Stimulated activated naive B cell treated with anti-CD40 and anti-IgM and Interleukin-4, amounts not matched to agents 10 μg/mL and 1 μg/mL and 100 μg/mL, for 72 hours (primary cell): ENCODE measurements at regions not wholly inside any gene's neighbourhood (a gene's known extent, or its start where the extent isn't known, plus 50 kb on each side); places are given as distances from the start of the nearest gene placed in this dataset.

Source experiments
- ATAC-seq, 2 donors: fragments of 150-1000 bp; cut with Tn5 transposase; replicated peaks; 2 replicates each; pipeline ENCODE4 v1.10.0; 2021; ENCODE audit warnings: moderate library complexity in 1 of 2
- DNase-seq: peaks from one replicate; pipeline ENCODE4 v3.0.0; 2021
- H3K27ac Mint-ChIP-seq: one replicate; pipeline ENCODE4 v1.8.0; 2022; ENCODE audit warnings: mild to moderate bottlenecking, mixed read lengths
- H3K27me3 Mint-ChIP-seq, 2 donors: one replicate each; pipeline ENCODE4 v1.8.0; 2022; ENCODE audit warnings: mixed read lengths in 2 of 2
- H3K36me3 Mint-ChIP-seq, 2 donors: one replicate each; pipeline ENCODE4 v1.8.0; 2022; ENCODE audit warnings: mixed read lengths in 2 of 2, mild to moderate bottlenecking in 1 of 2
- H3K4me1 Mint-ChIP-seq, 2 donors: one replicate each; pipeline ENCODE4 v1.8.0; 2022; ENCODE audit warnings: mixed read lengths in 2 of 2, mild to moderate bottlenecking in 1 of 2
- H3K4me3 Mint-ChIP-seq, 2 donors: one replicate each; pipeline ENCODE4 v1.8.0; 2022; ENCODE audit warnings: mild to moderate bottlenecking in 2 of 2, mixed read lengths in 2 of 2, moderate library complexity in 1 of 2
- H3K9me3 Mint-ChIP-seq, 2 donors: one replicate each; pipeline ENCODE4 v1.8.0; 2022; ENCODE audit warnings: mixed read lengths in 2 of 2, mild to moderate bottlenecking in 1 of 2

DNA sequence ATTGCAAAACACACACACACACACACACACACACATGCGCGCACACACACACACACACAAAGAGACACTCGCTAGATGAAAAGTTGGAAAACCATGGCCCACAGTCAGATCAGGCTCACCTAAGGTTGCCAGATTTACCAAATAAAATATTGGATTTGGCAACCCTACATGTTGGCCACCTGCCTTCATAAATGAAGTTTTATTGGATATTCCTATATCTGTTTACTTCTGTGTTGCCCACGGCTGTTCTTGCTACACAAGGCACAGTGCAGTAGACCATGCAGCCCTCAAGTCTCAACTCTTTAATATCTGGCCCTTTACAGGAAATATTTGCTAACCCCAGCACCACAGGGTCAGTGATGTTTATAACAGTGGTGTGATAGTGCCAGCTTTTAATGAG is 445.0 kb upstream of the PROK2 start:
- H3K4me3 Mint-ChIP-seq: no peak overlapping the region
- H3K4me1 Mint-ChIP-seq: peaks cover 25 to 46% of the 10 kb centered on the region in 2 donors

GRCh38 chr3:72227486-72228070 is 442.6 kb upstream of the PROK2 start:
- no peak overlapping the region for H3K27ac Mint-ChIP-seq
- no peak overlapping the region for H3K4me3 Mint-ChIP-seq
- H3K27me3 Mint-ChIP-seq: peaks cover 20 to 34% of the 10 kb centered on the region in 2 donors

More for the DNA sequence above, 445.0 kb upstream of the PROK2 start:
- ATAC-seq: no peak
- H3K27me3 Mint-ChIP-seq: peaks cover 27 to 52% of the 10 kb centered on the region in 2 donors
- peaks cover 1 to 21% of the 10 kb centered on the region in 2 donors for H3K36me3 Mint-ChIP-seq
- no peak overlapping the region for H3K27ac Mint-ChIP-seq
- peaks cover 12 to 14% of the 10 kb centered on the region in 2 donors for H3K9me3 Mint-ChIP-seq
- no peak for DNase-seq

GRCh38 chr3:72224804-72225509 is 440.0 kb upstream of the PROK2 start:
- DNase-seq: no peak
- H3K4me3 Mint-ChIP-seq: no peak overlapping the region

More at GRCh38 chr3:72227486-72228070, 442.6 kb upstream of the PROK2 start:
- Mint-ChIP-seq H3K9me3 (peaks cover 20 to 23% of the 10 kb centered on the region in 2 donors), H3K36me3 (peaks cover 4 to 40% of the 10 kb centered on the region in 2 donors), H3K4me1 (peaks cover 17 to 36% of the 10 kb centered on the region in 2 donors)
- DNase-seq (no peak), ATAC-seq (no peak)

DNA sequence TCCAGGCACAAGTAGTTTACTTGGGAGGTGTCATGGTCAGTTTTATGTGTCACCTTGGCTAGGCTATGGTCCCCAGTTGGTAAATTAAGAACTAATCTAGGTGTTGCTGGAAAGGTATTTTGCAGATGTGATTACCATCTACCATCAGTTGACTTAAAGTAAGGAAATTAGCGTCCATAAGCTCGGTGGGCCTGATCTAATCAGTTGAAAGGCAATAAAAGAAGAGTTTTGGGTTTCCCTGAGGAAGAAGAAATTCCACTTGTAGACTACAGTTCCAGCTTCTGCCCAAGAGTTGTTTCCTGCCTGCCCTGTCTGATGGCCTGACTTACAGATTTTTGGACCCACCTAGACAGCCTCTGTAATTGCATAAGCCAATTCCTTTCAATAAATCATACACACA is 438.7 kb upstream of the PROK2 start:
- Mint-ChIP-seq H3K4me3 (no peak overlapping the region), H3K9me3 (peaks cover 20 to 23% of the 10 kb centered on the region in 2 donors), H3K27ac (no peak overlapping the region), H3K4me1 (peaks cover 7 to 10% of the 10 kb centered on the region in 2 donors), H3K36me3 (peaks cover 4 to 40% of the 10 kb centered on the region in 2 donors), H3K27me3 (peaks cover 15% of the 10 kb centered on the region in 2 donors)
- no peak for ATAC-seq
- DNase-seq: no peak

More at GRCh38 chr3:72224804-72225509, 440.0 kb upstream of the PROK2 start:
- Mint-ChIP-seq H3K27ac (no peak overlapping the region), H3K36me3 (peaks cover 4 to 40% of the 10 kb centered on the region in 2 donors), H3K4me1 (peaks cover 9 to 12% of the 10 kb centered on the region in 2 donors), H3K9me3 (peaks cover 20 to 23% of the 10 kb centered on the region in 2 donors), H3K27me3 (peaks cover 15 to 16% of the 10 kb centered on the region in 2 donors)
- ATAC-seq: no peak

DNA sequence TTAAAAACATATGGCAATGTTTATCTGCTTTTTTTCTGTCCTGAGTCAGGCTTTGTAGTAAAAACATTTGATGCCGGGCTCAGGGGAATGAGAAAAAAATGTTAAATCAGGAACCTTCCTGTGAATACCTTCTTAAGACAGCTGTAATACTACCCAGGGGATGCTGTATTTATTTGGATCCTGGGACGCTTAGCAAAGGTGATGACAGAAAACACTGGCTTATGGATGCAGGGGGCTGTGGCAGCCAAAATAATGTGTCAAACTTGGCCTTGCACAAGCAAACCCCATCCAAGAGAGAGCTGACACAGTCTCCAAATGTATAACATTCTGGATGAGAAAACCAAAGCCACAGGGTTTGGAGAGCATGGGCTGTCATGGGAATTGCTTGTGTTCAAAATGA is 438.2 kb upstream of the PROK2 start:
- Mint-ChIP-seq H3K9me3 (peaks cover 20 to 23% of the 10 kb centered on the region in 2 donors), H3K4me3 (no peak overlapping the region), H3K4me1 (peaks cover 7 to 9% of the 10 kb centered on the region in 2 donors), H3K36me3 (peaks cover 6 to 36% of the 10 kb centered on the region in 2 donors), H3K27ac (no peak overlapping the region), H3K27me3 (peaks cover 10% of the 10 kb centered on the region in 2 donors)
- DNase-seq (no peak), ATAC-seq (no peak)

DNA sequence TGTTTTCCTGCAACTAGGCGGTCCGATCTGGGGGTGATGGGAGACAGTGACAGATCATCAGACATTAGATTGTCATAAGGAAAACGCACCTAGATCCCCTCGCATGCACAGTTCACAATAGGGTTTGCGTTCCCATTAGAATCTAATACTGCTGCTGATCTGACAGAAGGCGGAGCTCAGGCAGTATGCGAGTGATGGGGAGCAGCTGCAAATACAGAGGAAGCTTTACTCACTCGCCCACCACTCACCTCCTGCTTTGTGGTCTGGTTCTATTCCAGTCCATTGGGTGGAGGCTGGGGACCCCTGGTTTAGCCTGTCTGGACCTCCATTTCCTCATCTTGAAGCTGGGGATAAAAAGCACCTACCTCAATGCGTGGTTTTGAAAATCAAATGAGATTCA is 437.5 kb upstream of the PROK2 start:
- Mint-ChIP-seq H3K9me3 (peaks cover 20 to 22% of the 10 kb centered on the region in 2 donors), H3K27ac (no peak overlapping the region), H3K4me1 (peaks cover 2% of the 10 kb centered on the region in 2 donors), H3K27me3 (peaks cover 3 to 5% of the 10 kb centered on the region in 2 donors), H3K4me3 (no peak overlapping the region), H3K36me3 (peaks cover 6 to 31% of the 10 kb centered on the region in 2 donors)
- ATAC-seq: no peak
- DNase-seq: no peak

DNA sequence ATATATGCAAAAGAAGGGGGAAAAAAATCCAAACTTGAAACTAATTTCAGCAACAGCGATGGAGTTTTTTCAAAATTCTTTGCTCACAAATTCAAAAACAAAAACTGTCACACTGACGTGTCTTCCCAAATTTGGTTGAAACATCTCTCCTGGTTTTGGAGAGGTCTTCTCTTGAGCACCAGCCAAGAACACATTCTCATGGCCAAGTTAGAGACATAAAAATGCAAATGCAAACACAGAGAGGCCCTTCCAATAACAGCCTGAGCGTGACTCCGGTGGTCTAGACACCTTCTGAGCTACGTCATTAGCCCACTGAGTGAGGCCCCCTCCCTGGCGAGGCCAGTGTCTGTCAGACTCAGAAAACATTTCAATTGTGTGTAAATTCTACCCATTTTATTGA is 436.0 kb upstream of the PROK2 start:
- Mint-ChIP-seq H3K27me3 (peaks cover 0 to 6% of the 10 kb centered on the region in 2 donors), H3K36me3 (peaks cover 6 to 29% of the 10 kb centered on the region in 2 donors), H3K9me3 (peaks cover 17 to 18% of the 10 kb centered on the region in 2 donors), H3K4me1 (no peaks in the 10 kb centered on the region), H3K27ac (no peak overlapping the region), H3K4me3 (no peak overlapping the region)
- no peak for ATAC-seq
- no peak for DNase-seq

DNA sequence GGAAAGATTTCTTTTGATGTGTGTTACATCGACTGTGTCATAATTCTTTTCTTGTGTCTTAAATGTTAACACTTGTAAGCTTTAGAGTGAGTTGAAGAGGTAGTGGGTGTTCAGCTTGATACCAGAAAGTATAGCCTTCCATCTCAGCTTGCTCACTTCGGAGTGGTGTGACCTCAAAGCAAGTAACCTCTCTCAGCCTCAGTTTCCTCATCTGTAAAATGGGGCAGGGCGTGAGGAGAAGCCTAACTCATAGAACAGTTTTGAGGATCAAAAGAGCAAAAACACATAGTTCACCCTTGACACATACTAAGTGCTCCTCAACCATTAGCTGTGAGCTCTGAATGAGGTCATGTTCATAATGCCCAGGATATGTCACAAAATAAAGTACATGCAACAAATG is 434.8 kb upstream of the PROK2 start:
- Mint-ChIP-seq H3K36me3 (peaks cover 4 to 17% of the 10 kb centered on the region in 2 donors), H3K4me3 (no peak overlapping the region), H3K4me1 (no peaks in the 10 kb centered on the region), H3K27me3 (peaks cover 0 to 6% of the 10 kb centered on the region in 2 donors), H3K27ac (no peak overlapping the region), H3K9me3 (peaks cover 5 to 8% of the 10 kb centered on the region in 2 donors)
- ATAC-seq: no peak
- DNase-seq: no peak

DNA sequence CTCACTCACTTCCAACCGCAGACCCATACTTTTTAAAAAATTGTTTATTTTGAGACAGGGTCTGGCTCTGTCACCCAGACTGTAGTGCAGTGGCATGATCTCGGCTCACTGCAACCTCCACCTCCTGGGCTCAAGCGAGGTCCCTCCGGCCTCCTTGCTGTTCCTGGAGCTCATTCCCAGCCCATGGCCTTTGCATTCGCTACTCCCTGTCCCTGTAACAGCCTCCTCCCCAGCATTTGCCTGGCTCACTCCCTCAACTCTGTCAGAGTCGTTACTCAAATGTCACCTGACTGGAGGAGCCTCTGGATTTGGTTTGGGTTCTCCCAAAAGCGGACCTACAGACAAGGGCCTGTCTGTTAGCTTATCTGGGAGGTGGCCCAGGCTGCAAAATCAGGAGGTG is 432.6 kb upstream of the PROK2 start:
- Mint-ChIP-seq H3K27me3 (peaks cover 0 to 6% of the 10 kb centered on the region in 2 donors), H3K36me3 (peaks cover 0 to 3% of the 10 kb centered on the region in 2 donors), H3K4me3 (no peak overlapping the region), H3K4me1 (no peaks in the 10 kb centered on the region), H3K9me3 (peaks cover 0 to 2% of the 10 kb centered on the region in 2 donors), H3K27ac (no peak overlapping the region)
- ATAC-seq (no peak), DNase-seq (no peak)

DNA sequence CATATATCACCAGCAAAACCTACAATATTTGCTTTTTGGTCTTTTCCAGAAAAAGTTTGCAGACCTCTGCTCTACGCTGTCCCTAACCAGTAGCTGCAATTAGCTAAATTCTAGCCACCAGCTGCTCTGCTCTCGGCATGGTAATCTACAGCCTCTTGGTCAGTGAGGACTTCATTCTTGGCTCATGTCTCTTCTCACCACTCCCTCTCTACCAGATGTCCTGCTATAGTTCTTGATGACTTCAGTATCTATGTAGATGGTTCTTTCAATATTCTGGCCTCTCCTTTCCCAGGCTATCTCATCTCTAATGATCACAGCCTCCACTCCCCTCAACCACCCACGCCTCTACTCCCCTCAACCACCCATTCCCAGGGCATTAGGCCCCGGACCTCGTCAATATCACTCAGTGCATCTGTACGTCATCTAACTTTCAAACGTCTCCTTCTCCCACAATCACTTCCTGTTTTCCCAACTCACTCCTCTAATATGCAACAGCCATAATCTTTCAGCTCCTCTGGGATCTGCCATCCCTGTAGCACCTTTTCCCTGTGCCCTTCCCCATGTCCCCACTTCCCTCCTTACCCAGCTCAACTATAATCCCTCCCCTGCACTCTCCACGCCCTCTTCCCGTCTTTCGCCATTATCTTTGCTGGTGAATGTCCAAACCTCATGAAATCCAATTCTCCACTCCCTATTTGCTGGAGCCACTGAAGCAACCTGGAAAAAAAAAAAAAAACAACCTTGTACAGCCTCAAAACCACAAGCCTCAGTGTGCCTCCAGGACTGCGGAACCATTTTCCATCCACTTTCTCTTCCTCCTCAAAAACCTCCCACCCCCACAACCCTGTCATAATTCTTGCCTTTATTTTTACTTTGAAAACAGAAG is 429.4 kb upstream of the PROK2 start:
- Mint-ChIP-seq H3K27ac (no peak overlapping the region), H3K4me1 (peaks cover 5 to 9% of the 10 kb centered on the region in 2 donors), H3K4me3 (no peak overlapping the region), H3K9me3 (peaks cover 0 to 2% of the 10 kb centered on the region in 2 donors), H3K36me3 (peaks cover 0 to 3% of the 10 kb centered on the region in 2 donors), H3K27me3 (peaks cover 7 to 11% of the 10 kb centered on the region in 2 donors)
- DNase-seq (no peak), ATAC-seq (no peak)

DNA sequence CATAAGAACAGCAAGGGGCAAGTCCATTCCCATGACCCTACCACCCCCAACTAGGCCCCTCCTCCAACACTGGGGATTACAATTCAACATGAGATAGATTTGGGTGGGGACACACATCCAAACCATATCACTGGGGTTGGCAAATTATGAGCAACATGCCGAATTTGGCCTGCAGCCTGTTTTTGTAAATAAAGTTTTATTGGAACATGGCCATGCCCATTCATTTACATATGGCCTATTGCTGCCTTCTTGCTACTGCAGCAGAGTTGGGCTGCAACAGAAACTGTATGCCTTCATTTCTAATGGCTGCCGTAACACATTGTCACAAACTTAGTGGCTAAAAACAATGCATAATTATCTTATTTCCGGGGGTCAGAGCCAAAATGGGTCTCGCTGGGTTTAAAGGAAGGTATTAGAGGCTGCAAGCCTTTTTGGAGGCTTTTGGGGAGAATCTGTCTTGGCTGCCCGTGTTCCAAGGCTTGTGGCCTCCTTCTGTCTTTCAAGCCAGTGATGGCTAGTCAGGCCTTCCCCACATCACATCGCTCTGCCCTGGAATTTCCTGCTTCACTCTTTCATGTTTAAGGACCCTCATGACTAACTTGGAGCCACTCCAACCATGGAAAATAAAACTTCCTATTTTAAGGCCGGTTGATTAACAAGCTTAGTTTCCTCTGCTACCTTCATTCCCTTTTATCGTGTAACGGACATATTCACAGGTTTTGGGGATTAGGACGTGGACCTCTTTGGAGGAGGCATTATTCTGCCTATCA is 428.5 kb upstream of the PROK2 start:
- DNase-seq: no peak
- no peak overlapping the region for H3K4me3 Mint-ChIP-seq

DNA sequence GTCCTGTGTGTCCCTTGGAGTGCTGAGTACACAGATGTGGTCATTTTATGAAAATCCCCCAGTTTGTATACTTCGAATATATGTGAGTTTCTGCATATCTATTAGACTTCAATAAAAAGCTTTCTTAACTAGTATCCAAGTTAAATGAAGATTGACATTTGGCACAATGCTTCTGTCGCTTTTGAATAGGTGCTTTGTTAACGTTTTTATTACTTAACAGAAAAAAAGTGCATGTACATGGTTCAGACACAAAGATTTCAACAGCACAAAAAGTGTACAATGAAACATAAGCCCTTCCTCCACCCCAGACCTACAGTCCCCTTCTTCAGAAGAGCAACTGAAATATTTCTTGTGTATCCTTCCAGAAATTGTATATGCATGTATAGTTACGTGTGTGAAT is 427.4 kb upstream of the PROK2 start:
- no peaks in the 10 kb centered on the region for H3K9me3 Mint-ChIP-seq
- H3K4me1 Mint-ChIP-seq: peaks cover 5 to 9% of the 10 kb centered on the region in 2 donors
- DNase-seq (no peak), ATAC-seq (no peak)
- H3K4me3 Mint-ChIP-seq: no peak overlapping the region
- peaks cover 7 to 8% of the 10 kb centered on the region in 2 donors for H3K27me3 Mint-ChIP-seq
- H3K36me3 Mint-ChIP-seq: peaks cover 0 to 2% of the 10 kb centered on the region in 2 donors
- no peak overlapping the region for H3K27ac Mint-ChIP-seq

More for the DNA sequence above, 428.5 kb upstream of the PROK2 start:
- H3K36me3 Mint-ChIP-seq: peaks cover 0 to 3% of the 10 kb centered on the region in 2 donors
- peaks cover 0 to 2% of the 10 kb centered on the region in 2 donors for H3K9me3 Mint-ChIP-seq
- peaks cover 7 to 11% of the 10 kb centered on the region in 2 donors for H3K27me3 Mint-ChIP-seq
- peaks cover 5 to 9% of the 10 kb centered on the region in 2 donors for H3K4me1 Mint-ChIP-seq
- H3K27ac Mint-ChIP-seq: no peak overlapping the region
- ATAC-seq: no peak

DNA sequence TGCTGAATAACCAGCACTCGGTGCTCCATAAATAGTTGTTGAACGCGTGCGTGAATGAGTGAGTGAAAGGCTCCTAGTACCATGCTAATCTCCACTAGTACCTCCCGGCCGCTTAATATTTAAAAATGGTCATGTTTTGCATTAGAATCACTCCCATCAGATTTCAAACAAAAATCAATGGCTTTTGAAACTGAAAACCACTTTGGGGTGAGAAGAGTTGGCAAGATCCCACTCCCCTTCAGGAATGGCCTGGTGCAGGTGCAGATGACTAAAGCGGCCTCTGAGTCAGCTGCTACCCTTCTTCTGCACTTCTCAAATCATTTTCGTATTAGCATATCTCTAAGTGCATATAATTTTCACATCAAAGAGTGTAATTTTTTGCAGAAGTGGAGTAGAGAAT is 425.3 kb upstream of the PROK2 start:
- H3K9me3 Mint-ChIP-seq: no peaks in the 10 kb centered on the region
- no peaks in the 10 kb centered on the region for H3K36me3 Mint-ChIP-seq
- peaks cover 5 to 9% of the 10 kb centered on the region in 2 donors for H3K4me1 Mint-ChIP-seq
- no peak overlapping the region for H3K27ac Mint-ChIP-seq
- peaks cover 5 to 10% of the 10 kb centered on the region in 2 donors for H3K27me3 Mint-ChIP-seq
- DNase-seq: no peak
- no peak for ATAC-seq
- H3K4me3 Mint-ChIP-seq: no peak overlapping the region
